IPS-20b (cell line): ENCODE measurements at regions not wholly inside any gene's neighbourhood (a gene's known extent, or its start where the extent isn't known, plus 50 kb on each side); places are given as distances from the start of the nearest gene placed in this dataset.
A peak's percentile ranks its signal among the peaks of the same experiment; 100 is the strongest.

Experiments used
- H3K27ac ChIP-seq: one replicate; pipeline ENCODE4 v1.5.1; 2013; ENCODE audit warnings: low read length
- H3K27me3 ChIP-seq: 2 replicates; pipeline ENCODE4 v1.6.1; 2013; ENCODE audit warnings: mild to moderate bottlenecking, low read length, inconsistent platforms; ENCODE audit not compliant: insufficient read depth
- H3K36me3 ChIP-seq: 2 replicates; pipeline ENCODE4 v1.6.1; 2013; ENCODE audit warnings: low read depth, mild to moderate bottlenecking, inconsistent platforms, low read length, moderate library complexity; ENCODE audit not compliant: insufficient read depth
- H3K4me1 ChIP-seq: 2 replicates; pipeline ENCODE4 v1.6.1; 2013; ENCODE audit warnings: mild to moderate bottlenecking, control low read depth, inconsistent platforms, low read length, moderate library complexity; ENCODE audit not compliant: insufficient read depth
- H3K4me3 ChIP-seq: 2 replicates; pipeline ENCODE4 v1.5.1; 2013; ENCODE audit warnings: mild to moderate bottlenecking, low read length, inconsistent platforms
- H3K9ac ChIP-seq: 2 replicates; pipeline ENCODE4 v1.6.1; 2013; ENCODE audit warnings: low read depth, mild to moderate bottlenecking, inconsistent platforms, low read length, moderate library complexity
- H3K9me3 ChIP-seq: 2 replicates; pipeline ENCODE4 v1.6.1; 2013; ENCODE audit warnings: mild to moderate bottlenecking, low read depth, low read length, inconsistent platforms; ENCODE audit not compliant: insufficient read depth

DNA sequence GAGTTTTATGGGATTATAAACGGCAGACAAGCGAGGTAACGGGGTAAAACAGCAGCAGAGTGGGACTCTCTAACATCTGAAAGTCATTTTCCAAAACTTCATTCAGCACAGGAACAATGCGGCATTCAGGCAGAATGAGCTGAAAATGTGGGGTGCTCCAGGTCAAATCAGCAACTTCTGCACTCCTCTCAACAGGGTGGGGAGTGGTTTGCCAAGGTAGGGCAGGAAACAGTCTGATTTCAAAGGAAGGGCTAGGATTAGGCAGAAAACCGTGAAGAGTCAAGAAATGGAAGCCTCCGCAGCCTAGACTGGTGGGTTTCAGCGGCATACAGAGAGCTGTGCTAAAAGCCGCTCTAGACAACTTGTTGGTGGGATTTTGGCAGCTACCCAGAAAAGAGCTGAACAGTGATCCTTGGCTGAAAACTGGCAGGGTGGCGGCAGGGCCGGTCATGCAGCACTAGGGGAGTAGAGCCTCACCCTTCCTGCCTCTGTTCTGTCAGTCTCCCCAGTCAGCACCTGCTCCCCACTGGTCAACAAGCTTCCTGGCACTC, 154.2 kb upstream of the KLF12 start:
- Histone ChIP-seq H3K27me3 (no peaks in the 10 kb centered on the region), H3K36me3 (no peaks in the 10 kb centered on the region), H3K27ac (no peak overlapping the region), H3K9me3 (no peaks in the 10 kb centered on the region), H3K4me3 (peak overlapping the region; percentile 27; the same call in 1 of the 2 replicates), H3K4me1 (peaks cover 19% of the 10 kb centered on the region), H3K9ac (peak overlapping the region; percentile 29; the same call in 1 of the 2 replicates)

DNA sequence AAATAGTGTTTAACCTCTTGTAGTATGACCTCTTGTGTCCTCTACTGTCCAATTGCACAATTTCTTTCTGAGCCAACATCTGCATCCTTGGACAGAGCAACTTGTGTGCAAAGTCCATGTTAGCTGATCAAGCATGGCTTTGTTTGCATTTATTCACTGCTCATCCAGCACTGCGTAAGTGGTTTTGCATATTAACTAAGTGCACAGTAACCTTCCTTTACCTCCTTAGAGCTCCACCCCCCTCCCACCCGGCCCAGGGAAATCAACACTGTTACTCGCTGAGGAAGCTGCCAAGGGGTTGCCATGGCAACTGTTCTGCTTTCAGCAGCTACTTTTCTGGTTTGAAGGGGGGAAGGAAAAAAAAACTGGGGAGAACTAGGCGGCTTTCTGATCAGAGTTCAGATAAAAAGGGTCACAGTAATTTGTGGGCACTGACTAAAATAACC, 153.5 kb upstream of the KLF12 start:
- no peak overlapping the region for H3K27ac ChIP-seq

DNA sequence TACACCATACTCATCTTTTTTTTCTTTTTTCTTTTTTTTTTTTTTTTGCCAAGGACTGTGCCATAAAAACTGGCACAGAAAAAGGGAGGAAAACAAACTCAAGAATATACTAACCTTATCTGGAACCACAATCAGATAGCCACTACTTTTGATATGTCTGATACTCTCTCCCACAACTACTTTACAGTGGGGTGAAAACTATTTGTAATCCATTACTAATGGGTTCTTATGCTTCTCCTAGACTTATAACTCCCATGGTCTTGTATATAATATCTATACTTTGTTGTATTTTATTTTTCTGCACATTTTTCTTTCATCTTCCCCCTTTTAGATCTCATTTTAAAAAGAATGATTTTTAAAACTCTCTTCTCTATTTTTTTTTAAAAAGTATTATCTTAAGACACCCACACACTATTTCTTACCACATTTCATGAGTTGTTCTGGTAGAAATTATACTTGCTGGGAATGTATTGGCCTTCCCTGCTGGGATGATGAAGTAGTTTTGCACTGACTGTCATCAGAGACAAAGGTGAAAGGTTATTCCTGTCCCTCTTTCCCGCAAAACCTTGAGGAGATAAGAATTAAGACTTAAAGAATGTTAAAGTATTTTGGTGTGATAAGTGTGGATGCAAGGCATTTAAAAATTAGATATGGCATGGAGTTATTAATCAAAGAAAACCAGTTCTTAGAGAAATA, 146.7 kb upstream of the KLF12 start:
- H3K27me3 ChIP-seq: no peaks in the 10 kb centered on the region
- H3K9ac ChIP-seq: no peak overlapping the region
- H3K27ac ChIP-seq: no peak overlapping the region

More for the DNA sequence above, 153.5 kb upstream of the KLF12 start:
- Histone ChIP-seq H3K27me3 (no peaks in the 10 kb centered on the region), H3K9me3 (no peaks in the 10 kb centered on the region), H3K4me1 (peaks cover 19% of the 10 kb centered on the region), H3K4me3 (peak overlapping the region; percentile 40; the same call in 1 of the 2 replicates), H3K36me3 (no peaks in the 10 kb centered on the region), H3K9ac (peak overlapping the region; percentile 37; the same call in 1 of the 2 replicates)

DNA sequence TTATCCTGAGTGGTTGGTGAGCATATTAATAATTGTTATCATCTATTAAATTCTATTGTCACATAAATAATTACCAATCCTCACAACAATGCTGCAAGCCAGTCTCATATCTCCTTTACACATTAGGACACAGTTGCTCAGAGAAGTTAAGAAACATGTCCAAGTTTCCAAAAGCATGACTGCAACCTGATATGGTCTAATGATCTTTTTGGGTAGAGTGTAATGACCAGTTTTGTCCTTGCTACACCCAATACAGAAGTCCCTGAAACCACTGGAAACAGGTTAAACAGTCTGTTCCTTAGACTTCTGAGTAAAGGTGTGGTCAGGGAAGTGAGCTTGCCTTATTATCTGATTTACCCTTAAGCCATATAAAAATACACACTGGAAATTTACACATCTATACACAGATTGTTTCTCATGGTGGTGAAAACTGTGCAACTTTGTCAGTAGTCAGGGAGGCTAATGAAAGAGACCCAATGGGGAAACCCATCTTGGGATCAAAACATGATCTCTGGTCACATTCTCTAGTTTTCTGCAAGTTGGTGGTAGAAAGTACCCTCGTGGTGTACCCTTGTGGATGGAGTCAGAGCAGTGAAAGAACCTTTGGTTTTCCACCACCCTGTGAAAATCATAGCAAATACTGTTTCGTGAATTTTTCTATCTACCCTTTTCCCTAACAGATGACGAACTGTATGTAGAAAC, 146.0 kb upstream of the KLF12 start:
- no peaks in the 10 kb centered on the region for H3K27me3 ChIP-seq
- no peak overlapping the region for H3K4me3 ChIP-seq
- H3K9ac ChIP-seq: no peak overlapping the region
- no peaks in the 10 kb centered on the region for H3K9me3 ChIP-seq
- no peak overlapping the region for H3K27ac ChIP-seq
- H3K4me1 ChIP-seq: no peaks in the 10 kb centered on the region
- H3K36me3 ChIP-seq: no peaks in the 10 kb centered on the region

More for the DNA sequence above, 146.7 kb upstream of the KLF12 start:
- no peaks in the 10 kb centered on the region for H3K36me3 ChIP-seq
- H3K4me1 ChIP-seq: no peaks in the 10 kb centered on the region
- H3K9me3 ChIP-seq: no peaks in the 10 kb centered on the region
- no peak overlapping the region for H3K4me3 ChIP-seq

DNA sequence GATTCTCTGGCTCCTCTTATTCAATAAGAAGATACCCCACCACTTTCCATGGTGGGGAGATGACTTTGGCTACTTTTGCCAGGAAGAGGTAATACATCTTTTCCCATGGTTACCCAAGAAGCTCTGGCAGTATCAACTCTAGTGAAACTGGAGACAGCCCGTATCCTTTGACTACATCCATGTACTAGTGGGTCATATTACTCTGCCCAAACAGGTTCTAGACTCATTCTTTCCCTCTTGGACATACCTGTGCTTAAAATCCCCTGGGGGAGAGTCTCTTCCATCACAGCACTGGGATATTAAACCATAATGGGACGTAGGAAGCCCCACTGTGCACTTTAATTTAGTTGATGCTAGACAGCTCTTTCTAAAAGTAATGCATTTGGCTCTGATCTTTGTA, 144.7 kb upstream of the KLF12 start:
- no peak overlapping the region for H3K9ac ChIP-seq
- no peaks in the 10 kb centered on the region for H3K9me3 ChIP-seq
- no peak overlapping the region for H3K27ac ChIP-seq
- H3K36me3 ChIP-seq: no peaks in the 10 kb centered on the region
- H3K4me1 ChIP-seq: no peaks in the 10 kb centered on the region
- H3K4me3 ChIP-seq: no peak overlapping the region
- no peaks in the 10 kb centered on the region for H3K27me3 ChIP-seq

DNA sequence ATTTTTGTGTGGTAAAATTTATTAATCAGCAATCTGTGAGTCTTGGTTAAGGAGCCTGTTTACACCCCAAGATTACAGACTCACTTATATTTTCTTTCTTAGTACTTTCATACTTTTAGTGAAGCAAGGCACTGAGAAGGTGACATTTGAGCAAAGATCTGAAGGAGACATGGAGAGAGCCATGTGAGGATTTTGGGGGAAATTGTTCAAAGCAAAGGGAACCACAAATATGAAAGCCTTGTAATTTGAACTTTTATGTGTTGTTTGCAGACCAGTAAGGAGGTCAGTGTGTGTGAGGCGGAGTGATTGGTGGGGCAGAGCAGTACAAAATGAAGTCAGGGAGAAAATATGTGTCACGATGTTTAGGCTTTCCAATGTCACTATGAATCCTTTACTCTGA, 140.7 kb upstream of the KLF12 start:
- peaks cover 13% of the 10 kb centered on the region; the same call in 1 of the 2 replicates for H3K9me3 ChIP-seq
- no peaks in the 10 kb centered on the region for H3K4me1 ChIP-seq
- H3K9ac ChIP-seq: no peak overlapping the region
- no peaks in the 10 kb centered on the region for H3K36me3 ChIP-seq
- H3K4me3 ChIP-seq: no peak overlapping the region
- no peak overlapping the region for H3K27ac ChIP-seq
- H3K27me3 ChIP-seq: no peaks in the 10 kb centered on the region

DNA sequence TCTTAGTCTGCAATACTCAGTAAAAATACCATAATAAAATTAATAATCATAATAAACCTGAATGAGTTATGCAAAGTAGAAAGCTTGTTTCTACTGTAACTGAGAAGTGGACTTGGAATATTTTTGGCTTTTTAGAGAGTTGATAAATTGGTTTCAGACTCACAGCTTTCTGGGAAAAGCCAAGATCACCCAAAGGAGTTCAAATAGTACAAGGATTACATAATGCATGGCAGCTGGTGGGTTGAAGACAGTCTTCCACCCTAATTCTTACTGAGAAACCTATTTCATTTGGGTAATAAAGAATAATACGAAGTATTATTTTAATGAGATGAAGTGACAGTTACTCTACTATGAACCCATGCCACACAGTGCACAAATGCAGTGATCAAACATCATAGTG, 139.4 kb upstream of the KLF12 start:
- H3K36me3 ChIP-seq: no peaks in the 10 kb centered on the region
- no peak overlapping the region for H3K9ac ChIP-seq
- peaks cover 13% of the 10 kb centered on the region; the same call in 1 of the 2 replicates for H3K9me3 ChIP-seq
- H3K4me3 ChIP-seq: no peak overlapping the region
- no peaks in the 10 kb centered on the region for H3K27me3 ChIP-seq
- H3K4me1 ChIP-seq: no peaks in the 10 kb centered on the region
- no peak overlapping the region for H3K27ac ChIP-seq

DNA sequence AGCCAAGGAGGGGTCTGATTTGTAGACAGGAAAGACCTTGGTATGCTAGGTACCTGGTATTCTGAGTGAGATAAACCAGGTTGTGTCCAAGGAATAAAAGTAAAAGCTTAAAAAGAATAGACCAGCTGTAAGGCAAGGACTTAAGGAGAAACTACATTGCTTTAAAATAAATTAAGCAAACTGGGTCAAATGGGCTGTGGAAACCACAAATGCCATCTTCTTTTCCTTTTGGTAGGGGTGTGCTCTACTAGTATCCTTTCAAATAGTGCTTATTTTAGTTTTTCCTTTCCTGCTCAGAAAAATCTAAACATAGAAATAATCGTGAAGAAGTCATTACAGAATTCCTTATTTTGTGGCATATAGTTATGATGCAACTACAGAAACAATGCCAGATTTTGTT, 138.6 kb upstream of the KLF12 start:
- Histone ChIP-seq H3K4me1 (no peaks in the 10 kb centered on the region), H3K36me3 (no peaks in the 10 kb centered on the region), H3K27me3 (no peaks in the 10 kb centered on the region), H3K9ac (no peak overlapping the region), H3K4me3 (no peak overlapping the region), H3K9me3 (peaks cover 13% of the 10 kb centered on the region; the same call in 1 of the 2 replicates), H3K27ac (no peak overlapping the region)

DNA sequence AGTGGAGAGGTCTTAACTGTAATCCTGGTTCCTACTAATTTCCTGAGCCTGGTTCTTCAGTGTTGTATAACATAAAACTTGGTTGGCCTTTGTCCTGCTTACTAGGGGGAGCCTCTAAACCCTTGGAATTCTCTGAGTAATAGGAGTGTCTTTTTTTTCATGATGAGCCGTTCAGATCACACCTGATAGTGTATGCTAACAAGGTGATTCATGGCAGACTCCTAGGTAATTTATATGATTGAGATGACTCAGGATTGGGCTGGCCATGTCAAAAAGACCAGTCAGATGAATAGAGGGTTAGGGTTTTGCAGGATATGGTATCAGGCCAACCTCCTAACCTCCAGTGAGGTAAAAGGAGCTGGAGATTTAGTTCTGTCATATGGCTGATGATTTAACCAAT, 135.8 kb upstream of the KLF12 start:
- Histone ChIP-seq H3K9me3 (peaks cover 15% of the 10 kb centered on the region; the same call in 1 of the 2 replicates), H3K27me3 (no peaks in the 10 kb centered on the region), H3K4me1 (no peaks in the 10 kb centered on the region), H3K36me3 (no peaks in the 10 kb centered on the region), H3K4me3 (no peak overlapping the region), H3K27ac (no peak overlapping the region), H3K9ac (no peak overlapping the region)

DNA sequence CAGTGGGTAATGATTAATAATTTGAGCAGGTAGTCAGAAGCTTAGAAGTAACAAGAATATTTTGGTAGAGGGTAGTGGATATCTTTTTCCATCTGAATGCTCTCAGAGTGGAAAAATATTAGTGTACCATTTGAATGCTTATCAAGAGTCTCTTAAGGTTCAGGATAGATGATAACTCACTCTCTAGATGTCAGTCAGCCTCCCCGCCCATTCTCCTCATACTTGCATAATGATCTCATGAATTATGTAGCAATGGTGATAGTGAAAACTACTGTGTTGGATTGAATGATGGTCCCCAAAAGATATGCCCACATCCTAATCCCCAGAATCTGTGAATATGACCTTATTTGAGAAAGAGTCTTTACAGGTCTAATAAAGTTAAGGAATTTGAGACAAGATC, 132.7 kb upstream of the KLF12 start:
- H3K27ac ChIP-seq: no peak overlapping the region
- no peaks in the 10 kb centered on the region for H3K4me1 ChIP-seq
- H3K9me3 ChIP-seq: peaks cover 8% of the 10 kb centered on the region; the same call in 1 of the 2 replicates
- H3K27me3 ChIP-seq: no peaks in the 10 kb centered on the region
- H3K36me3 ChIP-seq: no peaks in the 10 kb centered on the region
- H3K4me3 ChIP-seq: no peak overlapping the region
- H3K9ac ChIP-seq: no peak overlapping the region

DNA sequence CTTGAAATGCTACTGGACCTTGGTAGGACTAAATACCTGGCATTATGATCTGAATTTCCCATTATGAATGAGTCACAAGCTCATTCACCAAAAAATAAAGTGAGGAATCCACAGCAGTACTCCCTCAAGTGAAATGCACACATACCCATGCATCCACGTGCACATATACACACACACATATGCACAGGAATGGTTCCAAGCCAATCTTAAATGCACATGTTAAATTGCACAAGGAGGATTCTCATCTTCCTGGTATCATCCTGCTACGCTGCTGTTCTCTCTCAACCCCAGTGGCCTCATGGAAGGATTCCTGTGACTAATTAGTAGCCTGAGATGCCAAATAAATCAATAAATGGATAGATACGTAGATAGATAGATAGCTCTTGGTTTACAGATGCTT, 132.1 kb upstream of the KLF12 start:
- Histone ChIP-seq H3K27ac (no peak overlapping the region), H3K36me3 (no peaks in the 10 kb centered on the region), H3K9me3 (peaks cover 5% of the 10 kb centered on the region; the same call in 1 of the 2 replicates), H3K4me3 (no peak overlapping the region), H3K4me1 (no peaks in the 10 kb centered on the region), H3K9ac (no peak overlapping the region), H3K27me3 (no peaks in the 10 kb centered on the region)

DNA sequence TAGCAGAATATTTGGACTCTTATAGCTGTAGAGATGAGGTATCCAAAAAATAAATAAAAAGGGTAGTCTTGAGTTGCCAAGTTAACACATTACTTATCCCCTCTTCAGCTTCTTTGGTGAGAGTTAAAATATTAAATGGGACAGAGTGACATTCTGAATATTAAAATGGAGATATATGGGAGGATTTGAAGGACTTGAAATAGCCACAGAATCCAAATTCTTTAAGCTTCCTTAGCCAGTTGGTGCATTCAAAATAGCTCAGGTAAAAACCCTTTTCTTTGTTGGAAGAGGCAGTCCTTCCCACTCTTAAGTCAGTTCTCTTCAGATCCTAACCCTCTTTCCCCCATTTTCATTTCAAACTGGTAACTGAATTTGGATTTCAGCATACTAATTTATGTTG, 130.1 kb upstream of the KLF12 start:
- H3K27ac ChIP-seq: no peak overlapping the region
- H3K9me3 ChIP-seq: peaks cover 5% of the 10 kb centered on the region; the same call in 1 of the 2 replicates
- H3K9ac ChIP-seq: no peak overlapping the region

More for the DNA sequence above, 130.1 kb upstream of the KLF12 start:
- Histone ChIP-seq H3K4me3 (no peak overlapping the region), H3K4me1 (no peaks in the 10 kb centered on the region), H3K36me3 (no peaks in the 10 kb centered on the region), H3K27me3 (no peaks in the 10 kb centered on the region)
